ENCODE measurements at regions not wholly inside any gene's neighbourhood (a gene's known extent, or its start where the extent isn't known, plus 50 kb on each side); places are given as distances from the start of the nearest gene placed in this dataset.

DNA sequence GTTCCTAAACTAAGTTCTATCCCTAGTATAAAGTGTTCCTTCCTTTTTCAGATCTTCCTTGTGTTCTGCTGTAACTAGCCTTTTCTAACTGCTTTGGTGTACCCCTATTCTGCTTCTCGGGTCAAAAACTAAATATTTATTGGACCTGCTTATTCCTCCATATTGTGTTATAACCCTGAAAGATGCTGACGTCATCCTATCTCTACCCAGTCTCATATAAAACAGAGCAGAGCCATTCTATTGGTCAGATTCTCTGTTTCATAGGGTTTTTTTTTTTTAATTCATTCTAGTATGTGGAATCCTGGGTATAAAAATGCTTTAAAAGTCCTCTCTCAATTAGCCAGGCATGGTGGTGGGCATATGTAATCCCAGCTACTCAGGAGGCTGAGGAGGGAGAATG, 349.7 kb downstream of the ACTRT1 start:
- TF ChIP-seq EGR1 (IDR thresholded peaks at IDR 0.05; ENCODE audit: borderline replicate concordance, low read depth, low read length): no peak
- TF ChIP-seq, protein P1, sequence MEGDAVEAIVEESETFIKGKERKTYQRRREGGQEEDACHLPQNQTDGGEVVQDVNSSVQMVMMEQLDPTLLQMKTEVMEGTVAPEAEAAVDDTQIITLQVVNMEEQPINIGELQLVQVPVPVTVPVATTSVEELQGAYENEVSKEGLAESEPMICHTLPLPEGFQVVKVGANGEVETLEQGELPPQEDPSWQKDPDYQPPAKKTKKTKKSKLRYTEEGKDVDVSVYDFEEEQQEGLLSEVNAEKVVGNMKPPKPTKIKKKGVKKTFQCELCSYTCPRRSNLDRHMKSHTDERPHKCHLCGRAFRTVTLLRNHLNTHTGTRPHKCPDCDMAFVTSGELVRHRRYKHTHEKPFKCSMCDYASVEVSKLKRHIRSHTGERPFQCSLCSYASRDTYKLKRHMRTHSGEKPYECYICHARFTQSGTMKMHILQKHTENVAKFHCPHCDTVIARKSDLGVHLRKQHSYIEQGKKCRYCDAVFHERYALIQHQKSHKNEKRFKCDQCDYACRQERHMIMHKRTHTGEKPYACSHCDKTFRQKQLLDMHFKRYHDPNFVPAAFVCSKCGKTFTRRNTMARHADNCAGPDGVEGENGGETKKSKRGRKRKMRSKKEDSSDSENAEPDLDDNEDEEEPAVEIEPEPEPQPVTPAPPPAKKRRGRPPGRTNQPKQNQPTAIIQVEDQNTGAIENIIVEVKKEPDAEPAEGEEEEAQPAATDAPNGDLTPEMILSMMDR (IDR thresholded peaks at IDR 0.05; ENCODE audit: control extremely low read depth in 1 of 3, insufficient read depth in 1 of 3, low read depth in 1 of 3, low read length in 3 of 3): no peak
- no peak for TF ChIP-seq MAFK (IDR thresholded peaks at IDR 0.05; ENCODE audit: low read depth, low read length)
- TF ChIP-seq JUN (IDR thresholded peaks at IDR 0.05; ENCODE audit: low read depth, low read length): no peak
- no peak for TF ChIP-seq EZH2 (IDR thresholded peaks at IDR 0.05; ENCODE audit: low read depth, low read length, severe bottlenecking)
- TF ChIP-seq CREB1 (IDR thresholded peaks at IDR 0.05): no peak
